Endothelial cell (in vitro differentiated cells): ENCODE measurements at regions not wholly inside any gene's neighbourhood (a gene's known extent, or its start where the extent isn't known, plus 50 kb on each side); places are given as distances from the start of the nearest gene placed in this dataset.

Experiments
- DNase-seq: peaks from one replicate; pipeline ENCODE4 v3.0.0; 2021; ENCODE audit warnings: low spot score
- H3K27ac Mint-ChIP-seq: one replicate; pipeline ENCODE4 v1.8.0; 2021; ENCODE audit warnings: mixed read lengths, inconsistent platforms; ENCODE audit not compliant: unreplicated experiment
- H3K27me3 Mint-ChIP-seq: one replicate; pipeline ENCODE4 v1.8.0; 2021; ENCODE audit warnings: mild to moderate bottlenecking, moderate library complexity, mixed read lengths, inconsistent platforms; ENCODE audit not compliant: unreplicated experiment
- H3K36me3 Mint-ChIP-seq: one replicate; pipeline ENCODE4 v1.8.0; 2021; ENCODE audit warnings: mild to moderate bottlenecking, low read depth, mixed read lengths, inconsistent platforms; ENCODE audit not compliant: unreplicated experiment
- H3K4me1 Mint-ChIP-seq: one replicate; pipeline ENCODE4 v1.8.0; 2021; ENCODE audit warnings: mild to moderate bottlenecking, mixed read lengths, inconsistent platforms; ENCODE audit not compliant: unreplicated experiment
- H3K4me3 Mint-ChIP-seq: one replicate; pipeline ENCODE4 v1.8.0; 2021; ENCODE audit warnings: mild to moderate bottlenecking, mixed read lengths, inconsistent platforms; ENCODE audit not compliant: unreplicated experiment
- H3K9me3 Mint-ChIP-seq: one replicate; pipeline ENCODE4 v1.8.0; 2021; ENCODE audit warnings: mixed read lengths, inconsistent platforms; ENCODE audit not compliant: unreplicated experiment
- CTCF ChIP-seq: fragments of 200-600 bp; sonication (generic); IDR thresholded peaks from one replicate; pipeline ENCODE4 v1.5.0; 2021; ENCODE audit warnings: antibody characterized with exemption; ENCODE audit not compliant: unreplicated experiment

DNA sequence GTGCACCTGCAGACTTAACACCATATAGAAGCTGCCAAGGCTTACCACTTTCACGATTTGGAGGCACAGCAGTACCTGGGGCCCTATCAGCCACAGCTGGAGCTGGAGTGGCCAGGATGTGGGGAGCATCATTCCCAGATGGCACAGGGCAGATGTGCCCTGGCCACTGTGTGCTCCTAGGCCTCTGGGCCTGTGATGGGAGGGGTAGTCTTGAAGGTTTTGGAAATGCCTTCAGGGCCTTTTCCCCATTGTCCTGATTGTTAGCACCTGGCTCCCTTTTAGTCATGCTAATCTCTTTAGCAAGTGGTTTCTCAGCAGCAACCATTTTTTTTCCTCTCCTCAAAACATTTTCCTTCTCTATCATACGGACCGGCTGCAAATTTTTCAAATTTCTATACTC, 490.2 kb downstream of the RAB28 start:
- H3K9me3 Mint-ChIP-seq = peaks cover 7% of the 10 kb centered on the region
- TF ChIP-seq CTCF = no peak
- H3K27ac Mint-ChIP-seq = no peak overlapping the region
- no peak for DNase-seq
- no peaks in the 10 kb centered on the region for H3K27me3 Mint-ChIP-seq
- H3K4me1 Mint-ChIP-seq = no peaks in the 10 kb centered on the region
- H3K4me3 Mint-ChIP-seq = no peak overlapping the region
- peaks cover 4% of the 10 kb centered on the region for H3K36me3 Mint-ChIP-seq

- Mint-ChIP-seq H3K36me3 (no peaks in the 10 kb centered on the region), H3K4me1 (peaks cover 4% of the 10 kb centered on the region), H3K27me3 (no peaks in the 10 kb centered on the region), H3K9me3 (peaks cover 8% of the 10 kb centered on the region), H3K4me3 (no peak overlapping the region), H3K27ac (no peak overlapping the region)
- no peak for TF ChIP-seq CTCF
- no peak for DNase-seq
Observed at GRCh38 chr4:12987284-12987683, 496.9 kb downstream of the RAB28 start.

DNA sequence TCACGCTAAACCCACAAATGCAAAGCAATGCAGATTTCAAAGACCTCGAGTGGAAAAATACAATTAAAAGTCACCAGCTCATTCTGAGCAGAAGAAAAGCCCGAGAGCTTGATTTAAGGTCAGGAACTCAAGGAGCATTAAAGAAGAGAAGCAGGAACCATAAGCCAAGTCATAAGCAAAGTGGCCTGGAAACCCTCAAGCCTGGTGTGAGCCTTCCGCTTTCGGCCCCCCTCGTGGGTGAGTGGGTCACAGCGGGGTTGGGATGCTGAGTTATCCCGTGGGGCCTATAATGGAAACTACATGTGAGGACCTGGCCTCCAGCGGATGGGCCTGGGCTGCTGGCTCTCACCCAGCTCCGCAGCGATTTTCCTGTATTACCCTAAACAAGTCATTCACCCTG, 504.3 kb downstream of the RAB28 start:
- TF ChIP-seq CTCF = no peak
- Mint-ChIP-seq H3K27ac (no peak overlapping the region), H3K27me3 (no peaks in the 10 kb centered on the region), H3K9me3 (no peaks in the 10 kb centered on the region), H3K36me3 (no peaks in the 10 kb centered on the region), H3K4me3 (no peak overlapping the region), H3K4me1 (no peaks in the 10 kb centered on the region)
- DNase-seq = no peak

- Mint-ChIP-seq H3K27ac (no peak overlapping the region), H3K9me3 (no peaks in the 10 kb centered on the region), H3K27me3 (no peaks in the 10 kb centered on the region), H3K4me3 (no peak overlapping the region), H3K36me3 (no peaks in the 10 kb centered on the region), H3K4me1 (no peaks in the 10 kb centered on the region)
- TF ChIP-seq CTCF = no peak
- no peak for DNase-seq
Observed at GRCh38 chr4:12978310-12978709, 505.8 kb downstream of the RAB28 start.

DNA sequence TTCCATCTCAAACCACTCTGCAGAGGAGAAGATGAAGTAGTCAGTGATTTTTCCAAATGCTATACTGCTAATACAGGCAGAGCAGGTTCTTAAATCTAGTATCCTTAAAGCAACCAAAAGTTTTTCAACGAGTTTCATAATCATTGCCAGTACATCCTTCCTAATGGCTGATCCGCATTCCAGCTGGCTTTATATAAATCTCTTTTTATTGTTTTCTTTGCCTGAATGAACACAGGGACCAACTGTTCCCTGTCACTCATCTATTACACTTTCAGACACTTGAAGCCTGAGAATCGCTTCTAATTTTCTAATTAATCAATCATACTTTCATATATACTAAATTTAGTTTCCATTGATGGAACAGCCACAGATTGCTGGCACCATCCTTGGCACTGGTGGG, 508.6 kb downstream of the RAB28 start:
- Mint-ChIP-seq H3K27ac (no peak overlapping the region), H3K27me3 (no peaks in the 10 kb centered on the region), H3K4me1 (no peaks in the 10 kb centered on the region), H3K9me3 (no peaks in the 10 kb centered on the region), H3K36me3 (no peaks in the 10 kb centered on the region), H3K4me3 (no peak overlapping the region)
- DNase-seq = no peak
- TF ChIP-seq CTCF = no peak
